A549 (cell line): ENCODE measurements at regions not wholly inside any gene's neighbourhood (a gene's known extent, or its start where the extent isn't known, plus 50 kb on each side); places are given as distances from the start of the nearest gene placed in this dataset.

Experiments
- ATAC-seq, 2 experiments: fragments of 200-7000 bp in 1 of 2; fragments of >200 bp in 1 of 2; cut with Nextera tagmentation in 1 of 2; cut with Tn5 transposase in 1 of 2; 3 replicates each; pipeline versions ENCODE4 v1.8.0 to v1.9.1; 2018 to 2020; ENCODE audit warnings: mild to moderate bottlenecking in 1 of 2, moderate library complexity in 1 of 2
- CTCF ChIA-PET: fragments of 300-600 bp; sonication (Branson Sonifier 250); formaldehyde crosslinking; extraction: SDS; loops from one replicate; lab custom pipeline; 2021; ENCODE audit warnings: antibody characterized with exemption, inconsistent platforms; lab: Yijun Ruan, JAX
- POLR2A ChIA-PET: fragments of 350-600 bp; formaldehyde crosslinking; extraction: SDS; loops from one replicate; lab custom pipeline; 2021; ENCODE audit warnings: antibody characterized with exemption, inconsistent platforms; lab: Yijun Ruan, JAX
- DNase-seq, 2 experiments: peaks; one replicate each; pipeline versions ENCODE4 v3.0.0 to v3.0.0-alpha.2; 2011 to 2016; ENCODE audit warnings: low read depth in 1 of 2, low spot score in 1 of 2
- FAIRE-seq: peaks from 2 replicates; lab custom pipeline; 2011; peaks lifted over from hg19 to GRCh38; lab: Jason Lieb, UNC
- H3K27ac ChIP-seq, 2 experiments: fragments of >200 bp; sonication (Bioruptor Twin); formaldehyde crosslinking; 3 replicates each; pipeline ENCODE4 v1.5.1; 2016 to 2017
- H3K4me1 ChIP-seq: fragments of >200 bp; sonication (Bioruptor Twin); formaldehyde crosslinking; 3 replicates; pipeline ENCODE4 v1.6.1; 2016
- H3K4me2 ChIP-seq: fragments of >200 bp; sonication (Bioruptor Twin); formaldehyde crosslinking; 3 replicates; pipeline ENCODE4 v1.6.1; 2016
- H3K4me3 ChIP-seq: fragments of >200 bp; sonication (Bioruptor Twin); formaldehyde crosslinking; 3 replicates; pipeline ENCODE4 v1.5.1; 2016
- H3K9me3 ChIP-seq: fragments of >200 bp; sonication (Bioruptor Twin); formaldehyde crosslinking; 3 replicates; pipeline ENCODE4 v1.6.1; 2016
- CBX8 ChIP-seq: fragments of 200-600 bp; sonication (generic); IDR thresholded peaks from 2 replicates; pipeline ENCODE4 v1.6.1; 2016
- CEBPB ChIP-seq, 2 experiments: fragments of >200 bp in 1 of 2; sonication (Bioruptor Twin) in 1 of 2; formaldehyde crosslinking in 1 of 2; IDR thresholded peaks; 2 replicates each; pipeline ENCODE4 v1.6.1; 2012 to 2016
- CHD2 ChIP-seq: fragments of 150-350 bp; IDR thresholded peaks from 2 replicates; pipeline ENCODE4 v1.6.1; 2014; ENCODE audit warnings: low read length; ENCODE audit not compliant: partially characterized antibody
- ESRRA ChIP-seq: fragments of 150-350 bp; IDR thresholded peaks from 2 replicates; pipeline ENCODE4 v1.6.1; 2014; ENCODE audit warnings: mild to moderate bottlenecking, low read length, borderline replicate concordance
- GATA3 ChIP-seq: IDR thresholded peaks from 2 replicates; pipeline ENCODE4 v1.6.1; 2012; ENCODE audit warnings: borderline replicate concordance
- HEYL ChIP-seq: fragments of 250-450 bp; sonication (Bioruptor Pico); IDR thresholded peaks from 2 replicates; pipeline ENCODE4 v1.8.0; 2021; ENCODE audit warnings: mild to moderate bottlenecking, moderate library complexity
- HOXA7 ChIP-seq: fragments of 250-450 bp; sonication (Bioruptor Pico); IDR thresholded peaks from 2 replicates; pipeline ENCODE4 v1.5.0; 2020; ENCODE audit warnings: mild to moderate bottlenecking, moderate library complexity
- HOXB13 ChIP-seq: fragments of 250-450 bp; sonication (Bioruptor Pico); IDR thresholded peaks from 2 replicates; pipeline ENCODE4 v1.5.0; 2020; ENCODE audit warnings: low read depth, mild to moderate bottlenecking, moderate library complexity
- HOXB5 ChIP-seq: fragments of 250-450 bp; sonication (Bioruptor Pico); IDR thresholded peaks from 2 replicates; pipeline ENCODE4 v1.5.0; 2020; ENCODE audit warnings: mild to moderate bottlenecking, moderate library complexity
- KDM1A ChIP-seq: fragments of 200-600 bp; sonication (generic); IDR thresholded peaks from 2 replicates; pipeline ENCODE4 v1.6.1; 2016; ENCODE audit warnings: low read depth, mild to moderate bottlenecking
- MAFK ChIP-seq: fragments of 450-650 bp; IDR thresholded peaks from 2 replicates; pipeline ENCODE4 v1.6.1; 2014; ENCODE audit not compliant: partially characterized antibody
- NFE2L2 ChIP-seq: fragments of 150-350 bp; conservative IDR thresholded peaks from 2 replicates; pipeline ENCODE4 v1.6.1; 2014; ENCODE audit warnings: low read length
- POLR2A ChIP-seq: IDR thresholded peaks from 2 replicates; pipeline ENCODE4 v1.6.1; 2012; ENCODE audit warnings: mild to moderate bottlenecking, low read length
- POLR2AphosphoS2 ChIP-seq: conservative IDR thresholded peaks from 2 replicates; pipeline ENCODE4 v1.6.1; 2012; ENCODE audit warnings: low read length, improper control_type of control experiment, inconsistent platforms
- RCOR1 ChIP-seq: fragments of 150-350 bp; IDR thresholded peaks from 2 replicates; pipeline ENCODE4 v1.6.1; 2014; ENCODE audit warnings: antibody characterized with exemption, low read length, low read depth
- RNF2 ChIP-seq: fragments of 200-600 bp; sonication (generic); IDR thresholded peaks from 2 replicates; pipeline ENCODE4 v1.6.1; 2016; ENCODE audit warnings: low read depth, mild to moderate bottlenecking, antibody characterized with exemption, moderate library complexity, borderline replicate concordance
- SMC3 ChIP-seq: fragments of >200 bp; sonication (Bioruptor Twin); formaldehyde crosslinking; IDR thresholded peaks from 3 replicates; pipeline ENCODE4 v1.6.1; 2018; ENCODE audit warnings: inconsistent platforms
- ZC3H11A ChIP-seq: fragments of 450-650 bp; IDR thresholded peaks from 2 replicates; pipeline ENCODE4 v1.6.1; 2014; ENCODE audit warnings: antibody characterized with exemption, mild to moderate bottlenecking
- ZNF302 ChIP-seq: fragments of 250-450 bp; sonication (Bioruptor Pico); IDR thresholded peaks from 2 replicates; pipeline ENCODE4 v1.9.0; 2021; ENCODE audit warnings: inconsistent platforms, mild to moderate bottlenecking, moderate library complexity
- WGBS: methylation state at CpG from one replicate; pipeline ENCODE4 v1.1.6; 2017; ENCODE audit errors: missing lambda C conversion rate; 5-methylcytosine and 5-hydroxymethylcytosine counted together
- TF ChIP-seq, protein P1 (sequence below): IDR thresholded peaks from 2 replicates; pipeline ENCODE4 v1.6.1; 2012
- TF ChIP-seq, protein P2 (sequence below): fragments of 150-350 bp; IDR thresholded peaks from 2 replicates; pipeline ENCODE4 v1.6.1; 2014; ENCODE audit warnings: low read depth, mild to moderate bottlenecking, low read length
- TF ChIP-seq, protein P3 (sequence below): fragments of 450-650 bp; IDR thresholded peaks from 2 replicates; pipeline ENCODE4 v1.6.1; 2014; ENCODE audit warnings: antibody characterized with exemption
- TF ChIP-seq, protein P4 (sequence below): fragments of 250-450 bp; sonication (Bioruptor Pico); IDR thresholded peaks from 2 replicates; pipeline ENCODE4 v1.5.0; 2020; ENCODE audit warnings: low read depth, mild to moderate bottlenecking, moderate library complexity
- TF ChIP-seq, protein P5 (sequence below): fragments of >200 bp; sonication (Bioruptor Twin); formaldehyde crosslinking; IDR thresholded peaks from 3 replicates; pipeline ENCODE4 v1.6.1; 2016

DNA sequence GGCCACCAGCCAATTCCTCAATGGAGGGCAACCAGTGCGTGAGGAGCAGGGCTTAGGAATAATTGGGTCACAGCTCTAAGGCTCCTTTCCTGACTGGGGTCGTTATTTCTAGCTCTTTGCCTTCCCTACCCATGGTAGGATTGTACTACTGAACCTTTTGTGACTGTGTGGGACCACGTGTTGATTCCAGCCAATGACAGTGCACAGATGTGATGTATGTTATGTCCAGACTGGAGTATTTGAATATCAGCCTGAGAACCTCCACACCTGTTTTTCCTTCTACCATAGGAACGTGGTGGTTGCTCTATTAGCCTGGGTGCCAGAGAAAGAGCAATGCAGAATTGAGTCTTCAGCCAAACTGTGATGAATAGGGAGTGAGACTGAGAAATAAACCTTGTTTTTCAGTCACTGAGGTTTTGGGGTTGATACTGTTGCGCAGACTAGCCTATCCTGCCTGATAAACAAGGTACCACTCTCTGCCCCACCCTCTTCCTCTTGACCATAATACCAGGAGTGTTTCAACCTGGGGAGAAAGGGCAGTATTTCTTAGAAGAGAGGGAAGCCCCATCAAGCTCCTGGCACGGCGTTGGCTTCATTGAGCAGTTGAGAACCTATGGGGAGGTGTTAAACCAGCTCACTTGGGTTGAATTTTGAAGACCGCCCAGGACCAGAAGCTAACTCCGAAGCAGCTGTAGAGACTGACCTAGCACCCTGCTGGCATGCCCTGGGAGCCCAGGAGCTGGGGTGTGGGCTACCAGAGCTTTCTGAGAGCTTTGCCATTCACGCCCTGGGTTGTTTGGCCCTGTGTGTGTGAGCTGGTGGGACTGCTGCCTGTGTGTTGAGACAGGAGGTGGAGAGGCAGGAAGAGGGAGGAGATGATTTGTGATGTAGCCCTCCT, 105.5 kb upstream of the BACH2 start:
- TF ChIP-seq RNF2, result no peak
- TF ChIP-seq, protein P1, sequence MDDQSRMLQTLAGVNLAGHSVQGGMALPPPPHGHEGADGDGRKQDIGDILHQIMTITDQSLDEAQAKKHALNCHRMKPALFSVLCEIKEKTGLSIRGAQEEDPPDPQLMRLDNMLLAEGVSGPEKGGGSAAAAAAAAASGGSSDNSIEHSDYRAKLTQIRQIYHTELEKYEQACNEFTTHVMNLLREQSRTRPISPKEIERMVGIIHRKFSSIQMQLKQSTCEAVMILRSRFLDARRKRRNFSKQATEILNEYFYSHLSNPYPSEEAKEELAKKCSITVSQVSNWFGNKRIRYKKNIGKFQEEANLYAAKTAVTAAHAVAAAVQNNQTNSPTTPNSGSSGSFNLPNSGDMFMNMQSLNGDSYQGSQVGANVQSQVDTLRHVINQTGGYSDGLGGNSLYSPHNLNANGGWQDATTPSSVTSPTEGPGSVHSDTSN, result no peak
- no peak for TF ChIP-seq MAFK
- TF ChIP-seq, protein P2, sequence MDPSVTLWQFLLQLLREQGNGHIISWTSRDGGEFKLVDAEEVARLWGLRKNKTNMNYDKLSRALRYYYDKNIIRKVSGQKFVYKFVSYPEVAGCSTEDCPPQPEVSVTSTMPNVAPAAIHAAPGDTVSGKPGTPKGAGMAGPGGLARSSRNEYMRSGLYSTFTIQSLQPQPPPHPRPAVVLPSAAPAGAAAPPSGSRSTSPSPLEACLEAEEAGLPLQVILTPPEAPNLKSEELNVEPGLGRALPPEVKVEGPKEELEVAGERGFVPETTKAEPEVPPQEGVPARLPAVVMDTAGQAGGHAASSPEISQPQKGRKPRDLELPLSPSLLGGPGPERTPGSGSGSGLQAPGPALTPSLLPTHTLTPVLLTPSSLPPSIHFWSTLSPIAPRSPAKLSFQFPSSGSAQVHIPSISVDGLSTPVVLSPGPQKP, result no peak
- no peak for TF ChIP-seq HOXA7 (CRISPR knock-in tag)
- TF ChIP-seq RCOR1, result no peak
- TF ChIP-seq, protein P3, sequence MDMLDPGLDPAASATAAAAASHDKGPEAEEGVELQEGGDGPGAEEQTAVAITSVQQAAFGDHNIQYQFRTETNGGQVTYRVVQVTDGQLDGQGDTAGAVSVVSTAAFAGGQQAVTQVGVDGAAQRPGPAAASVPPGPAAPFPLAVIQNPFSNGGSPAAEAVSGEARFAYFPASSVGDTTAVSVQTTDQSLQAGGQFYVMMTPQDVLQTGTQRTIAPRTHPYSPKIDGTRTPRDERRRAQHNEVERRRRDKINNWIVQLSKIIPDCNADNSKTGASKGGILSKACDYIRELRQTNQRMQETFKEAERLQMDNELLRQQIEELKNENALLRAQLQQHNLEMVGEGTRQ, result peak; percentile 7; the same call in 1 of the 2 replicates
- DNase-seq (no peak), ATAC-seq (no peak), FAIRE-seq (no peak)
- Histone ChIP-seq H3K4me1 (peaks cover 5% of the 10 kb centered on the region; the same call in 1 of the 3 replicates), H3K9me3 (no peaks in the 10 kb centered on the region), H3K4me2 (no peak overlapping the region), H3K27ac (no peak overlapping the region), H3K4me3 (no peak overlapping the region)
- ChIA-PET CTCF (interaction anchor here (0.8 to 2.1 kb wide), 4 partner anchors 9 to 461 kb away, joined by 3 to 10 read pairs (median 3); no protein-coding TSS in a partner anchor), POLR2A (no interaction called here)
- 58% methylated on average over 9 of the region's 10 CpGs for WGBS

DNA sequence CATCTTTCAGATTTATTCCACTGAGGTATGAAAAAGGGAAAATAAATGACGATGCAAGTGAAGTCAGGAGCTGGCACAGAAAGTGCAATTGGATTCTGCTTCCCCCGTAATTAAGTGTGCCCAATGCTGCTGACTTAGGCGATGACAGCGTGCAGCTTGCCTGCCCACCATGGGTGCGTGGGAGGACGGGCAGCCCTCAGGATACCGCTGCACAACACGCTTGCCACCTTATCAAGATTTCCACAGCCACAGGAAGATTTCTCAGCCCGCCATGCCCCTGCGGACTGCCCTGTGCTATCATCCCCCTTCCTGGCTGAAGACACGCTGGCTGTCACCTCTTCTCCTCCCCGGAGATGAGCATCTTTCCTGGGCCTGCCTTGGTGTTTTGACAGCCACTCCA, 103.3 kb upstream of the BACH2 start:
- CTCF ChIA-PET, result no interaction called here
- Histone ChIP-seq H3K4me3 (no peak overlapping the region), H3K4me2 (no peak overlapping the region), H3K27ac (no peak overlapping the region), H3K9me3 (no peaks in the 10 kb centered on the region), H3K4me1 (no peaks in the 10 kb centered on the region)
- DNase-seq (no peak), ATAC-seq (no peak), FAIRE-seq (no peak)
- POLR2A ChIA-PET, result no interaction called here
- WGBS, result 85% methylated on average over 12 of the region's 12 CpGs
- TF ChIP-seq HOXA7 (CRISPR knock-in tag), result no peak
- no peak for TF ChIP-seq GATA3
- no peak for TF ChIP-seq ZNF302

DNA sequence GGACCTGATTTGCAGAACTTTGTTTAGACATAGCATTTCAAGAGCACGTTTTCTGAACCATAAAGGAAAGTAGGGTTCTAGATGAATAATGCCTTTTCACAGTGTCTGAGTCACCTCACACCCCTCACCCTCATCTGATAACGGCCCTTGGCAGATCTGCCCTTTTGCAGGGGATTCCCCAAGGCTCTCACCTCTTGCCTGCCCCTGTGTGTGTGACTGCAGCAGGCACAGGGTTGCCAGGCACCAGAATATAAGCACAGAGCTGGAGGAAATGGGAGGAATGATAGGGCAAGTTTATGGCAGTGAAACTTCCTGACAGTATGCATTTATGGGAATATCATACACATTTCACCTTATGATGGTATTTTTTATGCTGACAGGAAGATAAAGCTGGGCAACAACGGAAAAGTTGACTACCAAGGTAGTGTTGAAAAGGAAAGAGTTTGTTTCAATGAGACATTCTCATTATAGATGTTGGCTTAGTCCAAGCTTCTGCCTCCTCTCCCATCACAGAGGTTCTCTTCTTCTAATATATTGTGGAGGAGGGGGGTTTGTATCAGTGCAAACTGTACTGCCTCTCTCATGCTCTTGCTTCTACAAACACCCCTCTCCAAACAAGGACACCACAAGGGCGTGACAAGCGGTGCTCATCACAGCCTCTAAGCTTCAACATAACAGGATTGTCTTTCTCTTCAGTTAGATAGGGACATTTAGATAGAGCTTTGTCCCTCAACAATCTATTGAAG, 101.5 kb upstream of the BACH2 start:
- no peaks in the 10 kb centered on the region for H3K9me3 ChIP-seq
- DNase-seq, result peak in 1 of 2 experiments; percentile 22
- FAIRE-seq, result no peak
- no peak overlapping the region for H3K27ac ChIP-seq
- TF ChIP-seq CEBPB (IDR thresholded peaks at IDR 0.05) (no peak), HEYL (CRISPR knock-in tag) (no peak), SMC3 (no peak), ESRRA (no peak), HOXB13 (CRISPR knock-in tag) (no peak), CHD2 (no peak), HOXB5 (CRISPR knock-in tag) (no peak), ZNF302 (no peak), RNF2 (no peak), NFE2L2 (no peak), POLR2A (no peak), KDM1A (no peak), ZC3H11A (no peak), RCOR1 (no peak), CBX8 (no peak), POLR2AphosphoS2 (no peak), HOXA7 (CRISPR knock-in tag) (no peak)
- TF ChIP-seq, protein P1, result no peak
- TF ChIP-seq, protein P4, sequence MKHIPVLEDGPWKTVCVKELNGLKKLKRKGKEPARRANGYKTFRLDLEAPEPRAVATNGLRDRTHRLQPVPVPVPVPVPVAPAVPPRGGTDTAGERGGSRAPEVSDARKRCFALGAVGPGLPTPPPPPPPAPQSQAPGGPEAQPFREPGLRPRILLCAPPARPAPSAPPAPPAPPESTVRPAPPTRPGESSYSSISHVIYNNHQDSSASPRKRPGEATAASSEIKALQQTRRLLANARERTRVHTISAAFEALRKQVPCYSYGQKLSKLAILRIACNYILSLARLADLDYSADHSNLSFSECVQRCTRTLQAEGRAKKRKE (CRISPR knock-in tag), result no peak
- TF ChIP-seq, protein P5, sequence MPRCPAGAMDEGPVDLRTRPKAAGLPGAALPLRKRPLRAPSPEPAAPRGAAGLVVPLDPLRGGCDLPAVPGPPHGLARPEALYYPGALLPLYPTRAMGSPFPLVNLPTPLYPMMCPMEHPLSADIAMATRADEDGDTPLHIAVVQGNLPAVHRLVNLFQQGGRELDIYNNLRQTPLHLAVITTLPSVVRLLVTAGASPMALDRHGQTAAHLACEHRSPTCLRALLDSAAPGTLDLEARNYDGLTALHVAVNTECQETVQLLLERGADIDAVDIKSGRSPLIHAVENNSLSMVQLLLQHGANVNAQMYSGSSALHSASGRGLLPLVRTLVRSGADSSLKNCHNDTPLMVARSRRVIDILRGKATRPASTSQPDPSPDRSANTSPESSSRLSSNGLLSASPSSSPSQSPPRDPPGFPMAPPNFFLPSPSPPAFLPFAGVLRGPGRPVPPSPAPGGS, result no peak
- H3K4me1 ChIP-seq, result no peaks in the 10 kb centered on the region
- no peak overlapping the region for H3K4me2 ChIP-seq
- ChIA-PET POLR2A (no interaction called here), CTCF (interaction anchor here (0.9 to 2.0 kb wide), 2 partner anchors 55 to 428 kb away, joined by 3 to 4 read pairs; no protein-coding TSS in a partner anchor)
- 43% methylated on average over 5 of the region's 5 CpGs for WGBS
- H3K4me3 ChIP-seq, result no peak overlapping the region
- peak in 1 of 2 experiments; percentile 68; a peak in 2 of 6 replicates for ATAC-seq
